GM12878 (cell line): ENCODE measurements at regions not wholly inside any gene's neighbourhood (a gene's known extent, or its start where the extent isn't known, plus 50 kb on each side); places are given as distances from the start of the nearest gene placed in this dataset.

Experiments
- ATAC-seq: fragments of 200-7000 bp; cut with Tn5 transposase; 3 replicates; pipeline ENCODE4 v1.9.1; 2020; ENCODE audit warnings: mild to moderate bottlenecking, moderate library complexity
- BruUV-seq: library from RNA; stranded (reverse); fragments of 400-500 nt; replicated peaks from 2 replicates; lab custom pipeline; 2021; lab: Mats Ljungman, UMichigan
- CTCF ChIA-PET: fragments of 300-600 bp; sonication (Branson Sonifier 250); formaldehyde crosslinking; extraction: SDS; loops from one replicate; lab custom pipeline; 2021; ENCODE audit warnings: inconsistent platforms; lab: Yijun Ruan, JAX
- POLR2A ChIA-PET: fragments of 350-600 bp; formaldehyde crosslinking; extraction: SDS; loops from one replicate; lab custom pipeline; 2021; ENCODE audit warnings: inconsistent platforms; lab: Charles Lee
- RAD21 ChIA-PET: fragments of 300-600 bp; sonication (Branson Sonifier 250); formaldehyde crosslinking; loops from one replicate; lab custom pipeline; 2023; ENCODE audit warnings: antibody characterized with exemption; ENCODE audit not compliant: unreplicated experiment; lab: Charles Lee
- SMC1A ChIA-PET: fragments of 300-600 bp; sonication (Branson Sonifier 250); formaldehyde crosslinking; loops from one replicate; lab custom pipeline; 2023; ENCODE audit not compliant: unreplicated experiment, uncharacterized antibody; lab: Charles Lee
- DNase-seq: peaks from one replicate; pipeline ENCODE4 v3.0.0-alpha.2; 2011; ENCODE audit warnings: low read depth, low spot score
- FAIRE-seq: peaks from 3 replicates; lab custom pipeline; 2011; peaks lifted over from hg19 to GRCh38; lab: Jason Lieb, UNC
- H2AFZ ChIP-seq: 2 replicates; pipeline ENCODE4 v1.6.0; 2011; ENCODE audit warnings: low read depth, low read length, control low read depth; ENCODE audit not compliant: control insufficient read depth
- H3K27ac ChIP-seq: 2 replicates; pipeline ENCODE4 v1.5.1; 2011; ENCODE audit warnings: control low read depth; ENCODE audit not compliant: control insufficient read depth, insufficient read depth
- H3K27me3 ChIP-seq, 2 experiments: replicated peaks in 1 of 2; 2 replicates each; pipeline versions ENCODE4 v1.6.0 to v1.6.1; 2011; ENCODE audit warnings: low read length in 1 of 2; ENCODE audit not compliant: control insufficient read depth in 2 of 2, insufficient read depth in 2 of 2
- H3K36me3 ChIP-seq, 2 experiments: 2 replicates each; pipeline ENCODE4 v1.5.1; 2011; ENCODE audit warnings: low read length in 1 of 2; ENCODE audit not compliant: control insufficient read depth in 2 of 2, insufficient read depth in 2 of 2
- H3K4me1 ChIP-seq: 2 replicates; pipeline ENCODE4 v1.6.1; 2011; ENCODE audit warnings: mild to moderate bottlenecking, low read length, moderate library complexity, mixed read lengths; ENCODE audit not compliant: control insufficient read depth, insufficient read depth
- H3K4me2 ChIP-seq: 2 replicates; pipeline ENCODE4 v1.6.0; 2011; ENCODE audit warnings: control low read depth; ENCODE audit not compliant: control insufficient read depth, insufficient read depth
- H3K4me3 ChIP-seq: fragments of 200-600 bp; sonication (generic); 2 replicates; pipeline ENCODE4 v1.5.1; 2016
- H3K79me2 ChIP-seq: 2 replicates; pipeline ENCODE4 v1.6.0; 2011; ENCODE audit warnings: low read length; ENCODE audit not compliant: control insufficient read depth, insufficient read depth
- H3K9ac ChIP-seq: 2 replicates; pipeline ENCODE4 v1.8.0; 2011; ENCODE audit warnings: low read length, control low read depth, mixed read lengths; ENCODE audit not compliant: control insufficient read depth, insufficient read depth
- H3K9me3 ChIP-seq: replicated peaks from 3 replicates; pipeline ENCODE4 v1.5.1; 2011; ENCODE audit warnings: mild to moderate bottlenecking, low read length; ENCODE audit not compliant: control insufficient read depth, insufficient read depth
- H4K20me1 ChIP-seq: 2 replicates; pipeline ENCODE4 v1.6.0; 2011; ENCODE audit not compliant: control insufficient read depth, insufficient read depth
- ATF3 ChIP-seq: IDR thresholded peaks from 2 replicates; pipeline ENCODE4 v1.6.1; 2011; ENCODE audit warnings: low read depth, mild to moderate bottlenecking, low read length, moderate library complexity, borderline replicate concordance; ENCODE audit errors: extremely low read depth
- CHD1 ChIP-seq: IDR thresholded peaks from 2 replicates; pipeline ENCODE4 v1.6.1; 2012; ENCODE audit warnings: low read depth, low read length, improper control_type of control experiment
- LARP7 ChIP-seq: fragments of 450-650 bp; IDR thresholded peaks from 2 replicates; pipeline ENCODE4 v1.6.1; 2017; ENCODE audit warnings: mild to moderate bottlenecking
- NFIC ChIP-seq: IDR thresholded peaks from 2 replicates; pipeline ENCODE4 v1.6.1; 2012; ENCODE audit warnings: low read depth, mild to moderate bottlenecking, inconsistent platforms, low read length, moderate library complexity
- RB1 ChIP-seq: fragments of 450-650 bp; formaldehyde crosslinking; IDR thresholded peaks from 2 replicates; pipeline ENCODE4 v1.6.1; 2017; ENCODE audit warnings: mild to moderate bottlenecking, borderline replicate concordance
- RELB ChIP-seq: fragments of 450-650 bp; IDR thresholded peaks from 2 replicates; pipeline ENCODE4 v1.6.1; 2017; ENCODE audit warnings: low read depth, mild to moderate bottlenecking, moderate library complexity
- ZSCAN29 ChIP-seq: fragments of 450-650 bp; IDR thresholded peaks from 2 replicates; pipeline ENCODE4 v1.6.1; 2017; ENCODE audit warnings: mild to moderate bottlenecking, moderate library complexity
- WGBS: methylation state at CpG from one replicate; pipeline ENCODE4 v1.1.6; 2016; ENCODE audit warnings: low lambda C conversion rate; ENCODE audit not compliant: insufficient replicate concordance, insufficient coverage; ENCODE audit errors: missing lambda C conversion rate; 5-methylcytosine and 5-hydroxymethylcytosine counted together
- in situ Hi-C: fragments of 300-500 bp; cut with MboI; formaldehyde crosslinking; loops from 9 replicates; pipeline ENCODE4 v1.14.3; 2018; ENCODE audit warnings: mixed read lengths
- intact Hi-C: fragments of 100-400 bp; cut with micrococcal nuclease; formaldehyde crosslinking; loops from one replicate; pipeline ENCODE4 v1.14.2; 2022; ENCODE audit not compliant: unreplicated experiment
- TF ChIP-seq, protein P1 (sequence below): fragments of 150-350 bp; IDR thresholded peaks from 2 replicates; pipeline ENCODE4 v1.6.1; 2016; ENCODE audit warnings: low read depth, low read length

GRCh38 chr2:173456960-173457359 is 102.3 kb downstream of the CDCA7 start:
- CTCF ChIA-PET, result no interaction called here
- no peaks in the 10 kb centered on the region for H3K9me3 ChIP-seq
- FAIRE-seq (no peak), ATAC-seq (no peak)
- no peaks in the 10 kb centered on the region for H4K20me1 ChIP-seq
- in situ Hi-C loops, result no loop called here
- H3K36me3 ChIP-seq, result no peaks in the 10 kb centered on the region
- WGBS, result 52% methylated on average over 5 of the region's 10 CpGs
- TF ChIP-seq LARP7, result no peak
- no peak for TF ChIP-seq RELB
- TF ChIP-seq ZSCAN29, result no peak
- TF ChIP-seq RB1, result no peak
- TF ChIP-seq CHD1, result no peak
- TF ChIP-seq NFIC, result no peak
- TF ChIP-seq ATF3, result no peak
- TF ChIP-seq, protein P1, sequence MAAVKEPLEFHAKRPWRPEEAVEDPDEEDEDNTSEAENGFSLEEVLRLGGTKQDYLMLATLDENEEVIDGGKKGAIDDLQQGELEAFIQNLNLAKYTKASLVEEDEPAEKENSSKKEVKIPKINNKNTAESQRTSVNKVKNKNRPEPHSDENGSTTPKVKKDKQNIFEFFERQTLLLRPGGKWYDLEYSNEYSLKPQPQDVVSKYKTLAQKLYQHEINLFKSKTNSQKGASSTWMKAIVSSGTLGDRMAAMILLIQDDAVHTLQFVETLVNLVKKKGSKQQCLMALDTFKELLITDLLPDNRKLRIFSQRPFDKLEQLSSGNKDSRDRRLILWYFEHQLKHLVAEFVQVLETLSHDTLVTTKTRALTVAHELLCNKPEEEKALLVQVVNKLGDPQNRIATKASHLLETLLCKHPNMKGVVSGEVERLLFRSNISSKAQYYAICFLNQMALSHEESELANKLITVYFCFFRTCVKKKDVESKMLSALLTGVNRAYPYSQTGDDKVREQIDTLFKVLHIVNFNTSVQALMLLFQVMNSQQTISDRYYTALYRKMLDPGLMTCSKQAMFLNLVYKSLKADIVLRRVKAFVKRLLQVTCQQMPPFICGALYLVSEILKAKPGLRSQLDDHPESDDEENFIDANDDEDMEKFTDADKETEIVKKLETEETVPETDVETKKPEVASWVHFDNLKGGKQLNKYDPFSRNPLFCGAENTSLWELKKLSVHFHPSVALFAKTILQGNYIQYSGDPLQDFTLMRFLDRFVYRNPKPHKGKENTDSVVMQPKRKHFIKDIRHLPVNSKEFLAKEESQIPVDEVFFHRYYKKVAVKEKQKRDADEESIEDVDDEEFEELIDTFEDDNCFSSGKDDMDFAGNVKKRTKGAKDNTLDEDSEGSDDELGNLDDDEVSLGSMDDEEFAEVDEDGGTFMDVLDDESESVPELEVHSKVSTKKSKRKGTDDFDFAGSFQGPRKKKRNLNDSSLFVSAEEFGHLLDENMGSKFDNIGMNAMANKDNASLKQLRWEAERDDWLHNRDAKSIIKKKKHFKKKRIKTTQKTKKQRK, result no peak
- TF ChIP-seq, all 136 proteins: peak for 0
- Histone ChIP-seq H3K4me3 (no peak overlapping the region), H3K27ac (no peak overlapping the region), H3K4me1 (no peaks in the 10 kb centered on the region), H3K79me2 (no peaks in the 10 kb centered on the region), H2AFZ (no peak overlapping the region), H3K4me2 (no peak overlapping the region), H3K27me3 (no peaks in the 10 kb centered on the region; a peak in 1 of 4 replicates), H3K9ac (no peak overlapping the region)
- RAD21 ChIA-PET, result no interaction called here
- DNase-seq, result no peak
- SMC1A ChIA-PET, result no interaction called here
- intact Hi-C loops, result no loop called here
- BruUV-seq, result no TSS peak
- POLR2A ChIA-PET, result interaction anchor here (0.6 kb wide), 1 partner anchor 28 kb away, joined by 3 read pairs; no protein-coding TSS in a partner anchor
